Stimulated activated CD8-positive, alpha-beta memory T cell treated with anti-CD3 and anti-CD28 coated beads, Interleukin-2, amount 100 ng/mL, for 1 hour (primary cell): ENCODE measurements at regions not wholly inside any gene's neighbourhood (a gene's known extent, or its start where the extent isn't known, plus 50 kb on each side); places are given as distances from the start of the nearest gene placed in this dataset.

Experiments used
- DNase-seq, 2 donors: peaks; one replicate each; pipeline ENCODE4 v3.0.0-alpha.2; 2020; ENCODE audit warnings: low read depth in 2 of 2

- no peak for DNase-seq
These were observed 477.7 kb downstream of the TNS1 start for GRCh38 chr2:217525076-217525475.

GRCh38 chr2:217523286-217523685 is 479.5 kb downstream of the TNS1 start:
- no peak for DNase-seq

GRCh38 chr2:217521820-217522219 is 481.0 kb downstream of the TNS1 start:
- DNase-seq: no peak

- no peak for DNase-seq
These were observed 482.3 kb downstream of the TNS1 start for GRCh38 chr2:217520356-217521010.

- DNase-seq: no peak
These were observed 485.4 kb downstream of the TNS1 start for GRCh38 chr2:217517402-217517801.

GRCh38 chr2:217515615-217516309 is 487.0 kb downstream of the TNS1 start:
- no peak for DNase-seq

GRCh38 chr2:217513258-217513657 is 489.5 kb downstream of the TNS1 start:
- DNase-seq: no peak

GRCh38 chr2:217512728-217513127 is 490.1 kb downstream of the TNS1 start:
- DNase-seq: no peak

GRCh38 chr2:217512259-217512658 is 490.5 kb downstream of the TNS1 start:
- DNase-seq: no peak

- DNase-seq: no peak
These were observed 490.9 kb downstream of the TNS1 start for GRCh38 chr2:217511850-217512249.

- DNase-seq: no peak
These were observed 492.0 kb downstream of the TNS1 start for GRCh38 chr2:217510771-217511291.

GRCh38 chr2:217505303-217505702 is 497.5 kb downstream of the TNS1 start:
- no peak for DNase-seq

GRCh38 chr2:217501887-217502286 is 500.9 kb downstream of the TNS1 start:
- no peak for DNase-seq

GRCh38 chr2:217497843-217498377 is 504.9 kb downstream of the TNS1 start:
- DNase-seq: no peak

GRCh38 chr2:217494557-217494956 is 508.2 kb downstream of the TNS1 start:
- no peak for DNase-seq

GRCh38 chr2:217491271-217491670 is 511.5 kb downstream of the TNS1 start:
- DNase-seq: no peak

- no peak for DNase-seq
These were observed 513.4 kb downstream of the TNS1 start for GRCh38 chr2:217489145-217489960.

- DNase-seq: no peak
These were observed 518.7 kb downstream of the TNS1 start for GRCh38 chr2:217484046-217484445.

GRCh38 chr2:217482056-217482710 is 520.6 kb downstream of the TNS1 start:
- no peak for DNase-seq

- DNase-seq: no peak
These were observed 521.2 kb downstream of the TNS1 start for GRCh38 chr2:217481577-217481976.

- no peak for DNase-seq
These were observed 523.2 kb downstream of the TNS1 start for GRCh38 chr2:217479566-217479965.
